GM12878 (cell line): ENCODE measurements at regions not wholly inside any gene's neighbourhood (a gene's known extent, or its start where the extent isn't known, plus 50 kb on each side); places are given as distances from the start of the nearest gene placed in this dataset.

ENCODE experiments used
- CTCF ChIP-seq, 3 experiments: IDR thresholded peaks in 2 of 3; conservative IDR thresholded peaks in 1 of 3; 2 replicates each; pipeline ENCODE4 v1.5.1; 2011; ENCODE audit warnings: low read depth in 3 of 3, low read length in 3 of 3, mild to moderate bottlenecking in 3 of 3, control low read depth in 2 of 3, moderate library complexity in 2 of 3, inconsistent platforms in 1 of 3, mixed read lengths in 1 of 3; ENCODE audit not compliant: control insufficient read depth in 2 of 3, insufficient read depth in 1 of 3; ENCODE audit errors: extremely low read depth in 1 of 3
- POLR2AphosphoS2 ChIP-seq: IDR thresholded peaks from 2 replicates; pipeline ENCODE4 v1.6.1; 2011; ENCODE audit warnings: low read depth, mild to moderate bottlenecking, low read length, improper control_type of control experiment, moderate library complexity
- TF ChIP-seq, protein P1 (sequence below): IDR thresholded peaks from 2 replicates; pipeline ENCODE4 v1.6.1; 2012; ENCODE audit warnings: low read length, inconsistent platforms

GRCh38 chr4:103907414-103907813 lies 187.6 kb upstream of the TACR3 start:
- TF ChIP-seq POLR2AphosphoS2 (no peak), CTCF (IDR thresholded peaks at IDR 0.05 in 2 of 3, conservative IDR thresholded peaks at IDR 0.05 in 1 of 3; ENCODE audit: control insufficient read depth in 2 of 3, extremely low read depth in 1 of 3, insufficient read depth in 1 of 3, low read depth in 3 of 3, low read length in 3 of 3) (no peak)
- TF ChIP-seq, protein P1, sequence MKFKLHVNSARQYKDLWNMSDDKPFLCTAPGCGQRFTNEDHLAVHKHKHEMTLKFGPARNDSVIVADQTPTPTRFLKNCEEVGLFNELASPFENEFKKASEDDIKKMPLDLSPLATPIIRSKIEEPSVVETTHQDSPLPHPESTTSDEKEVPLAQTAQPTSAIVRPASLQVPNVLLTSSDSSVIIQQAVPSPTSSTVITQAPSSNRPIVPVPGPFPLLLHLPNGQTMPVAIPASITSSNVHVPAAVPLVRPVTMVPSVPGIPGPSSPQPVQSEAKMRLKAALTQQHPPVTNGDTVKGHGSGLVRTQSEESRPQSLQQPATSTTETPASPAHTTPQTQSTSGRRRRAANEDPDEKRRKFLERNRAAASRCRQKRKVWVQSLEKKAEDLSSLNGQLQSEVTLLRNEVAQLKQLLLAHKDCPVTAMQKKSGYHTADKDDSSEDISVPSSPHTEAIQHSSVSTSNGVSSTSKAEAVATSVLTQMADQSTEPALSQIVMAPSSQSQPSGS, result no peak
